Right lobe of liver (tissue), 4 donors: ENCODE measurements at regions not wholly inside any gene's neighbourhood (a gene's known extent, or its start where the extent isn't known, plus 50 kb on each side); places are given as distances from the start of the nearest gene placed in this dataset.

ENCODE experiments used
- CTCF ChIP-seq, 4 donors: fragments of 200-600 bp in 3 of 4; fragments of 450-650 bp in 1 of 4; IDR thresholded peaks; one replicate each; pipeline versions ENCODE4 v1.5.1 to v1.8.0; 2016 to 2022; ENCODE audit warnings: antibody characterized with exemption in 4 of 4, mild to moderate bottlenecking in 2 of 4
- POLR2A ChIP-seq: fragments of 450-650 bp; IDR thresholded peaks from one replicate; pipeline ENCODE4 v1.6.1; 2017; ENCODE audit warnings: antibody characterized with exemption, mild to moderate bottlenecking
- donor health status: DM: no; HTN: no; CAD: no.
- donor health status: DM: no; HTN: no; CAD: no.
- donor health status: DM: no; HTN: yes; CAD: no.

- TF ChIP-seq CTCF (IDR thresholded peaks at IDR 0.05), result no peak
- TF ChIP-seq POLR2A, result no peak
Observed at GRCh38 chr5:145683431-145683830, 151.7 kb downstream of the PRELID2 start.
